GM19455 (cell line): ENCODE measurements at regions not wholly inside any gene's neighbourhood (a gene's known extent, or its start where the extent isn't known, plus 50 kb on each side); places are given as distances from the start of the nearest gene placed in this dataset.
"Not testable (repeated sequence)": the region's sequence is repeated elsewhere in the genome, so short reads cannot be mapped to it uniquely, and the experiment has no call there.

Experiments
- ATAC-seq: cut with Tn5 transposase; IDR thresholded peaks from one replicate; pipeline ENCODE4 v1.9.1; 2021; ENCODE audit not compliant: unreplicated experiment

GRCh38 chr17:71553381-71553780 is 567.4 kb upstream of the SOX9 start:
- ATAC-seq = no peak

GRCh38 chr17:71558901-71559300 is 561.9 kb upstream of the SOX9 start:
- ATAC-seq = no peak

GRCh38 chr17:71572343-71572742 is 548.5 kb upstream of the SOX9 start:
- ATAC-seq = no peak

- ATAC-seq = no peak
These were observed 542.4 kb upstream of the SOX9 start for GRCh38 chr17:71578446-71578845.

GRCh38 chr17:71580220-71580619 is 540.6 kb upstream of the SOX9 start:
- ATAC-seq = no peak

GRCh38 chr17:71585540-71585939 is 535.3 kb upstream of the SOX9 start:
- ATAC-seq = no peak

- ATAC-seq = no peak
These were observed 528.4 kb upstream of the SOX9 start for GRCh38 chr17:71592431-71592830.

GRCh38 chr17:71593078-71593477 is 527.7 kb upstream of the SOX9 start:
- no peak for ATAC-seq

GRCh38 chr17:71599583-71599982 is 521.2 kb upstream of the SOX9 start:
- not testable (repeated sequence) for ATAC-seq

GRCh38 chr17:71600137-71600789 is 520.6 kb upstream of the SOX9 start:
- no peak for ATAC-seq

GRCh38 chr17:71601894-71602504 is 518.8 kb upstream of the SOX9 start:
- ATAC-seq = no peak

GRCh38 chr17:71613996-71614395 is 506.8 kb upstream of the SOX9 start:
- no peak for ATAC-seq

- no peak for ATAC-seq
These were observed 505.0 kb upstream of the SOX9 start for GRCh38 chr17:71615820-71616219.

GRCh38 chr17:71617767-71618166 is 503.1 kb upstream of the SOX9 start:
- not testable (repeated sequence) for ATAC-seq

GRCh38 chr17:71625330-71625729 is 495.5 kb upstream of the SOX9 start:
- no peak for ATAC-seq

GRCh38 chr17:71628306-71628705 is 492.5 kb upstream of the SOX9 start:
- ATAC-seq = no peak

GRCh38 chr17:71631483-71631882 is 489.3 kb upstream of the SOX9 start:
- no peak for ATAC-seq

GRCh38 chr17:71632328-71632727 is 488.5 kb upstream of the SOX9 start:
- no peak for ATAC-seq

GRCh38 chr17:71633391-71633849 is 487.4 kb upstream of the SOX9 start:
- ATAC-seq = no peak

GRCh38 chr17:71634376-71634775 is 486.4 kb upstream of the SOX9 start:
- no peak for ATAC-seq

- ATAC-seq = no peak
These were observed 485.6 kb upstream of the SOX9 start for GRCh38 chr17:71635187-71635586.

GRCh38 chr17:71636644-71637043 is 484.2 kb upstream of the SOX9 start:
- no peak for ATAC-seq

- no peak for ATAC-seq
These were observed 482.2 kb upstream of the SOX9 start for GRCh38 chr17:71638668-71639067.
